Peyer's patch (tissue), 4 donors: ENCODE measurements at regions not wholly inside any gene's neighbourhood (a gene's known extent, or its start where the extent isn't known, plus 50 kb on each side); places are given as distances from the start of the nearest gene placed in this dataset.

Experiments
- DNase-seq, 3 donors: peaks; one replicate each; pipeline ENCODE4 v3.0.0-alpha.2; 2017 to 2019
- H3K27ac ChIP-seq, 4 donors: fragments of 200-600 bp; sonication (generic); one replicate each; pipeline ENCODE4 v1.5.1; 2016 to 2019
- H3K27me3 ChIP-seq, 2 donors: fragments of 200-600 bp; sonication (generic); one replicate each; pipeline ENCODE4 v1.5.1; 2019
- H3K36me3 ChIP-seq, 3 donors: fragments of 200-600 bp; sonication (generic); one replicate each; pipeline ENCODE4 v1.5.1; 2016 to 2019
- H3K4me1 ChIP-seq, 4 donors: fragments of 200-600 bp; sonication (generic); one replicate each; pipeline ENCODE4 v1.5.1; 2016 to 2019
- H3K4me3 ChIP-seq, 4 donors: fragments of 200-600 bp; sonication (generic); 1 replicate in 3 of 4; 2 replicates in 1 of 4; pipeline ENCODE4 v1.5.1; 2016 to 2019; ENCODE audit warnings: mild to moderate bottlenecking in 1 of 4
- H3K9me3 ChIP-seq, 4 donors: fragments of 200-600 bp; sonication (generic); one replicate each; pipeline ENCODE4 v1.5.1; 2016 to 2019; ENCODE audit warnings: mild to moderate bottlenecking in 1 of 4
- CTCF ChIP-seq, 6 experiments: fragments of 450-650 bp in 4 of 6; fragments of 200-600 bp in 2 of 6; sonication (generic) in 1 of 6; IDR thresholded peaks; one replicate each; pipeline ENCODE4 v1.5.1; 2017 to 2019; ENCODE audit warnings: antibody characterized with exemption in 6 of 6, mild to moderate bottlenecking in 3 of 6, moderate library complexity in 1 of 6
- POLR2A ChIP-seq, 2 donors: fragments of 450-650 bp; IDR thresholded peaks; one replicate each; pipeline ENCODE4 v1.5.1; 2017; ENCODE audit warnings: antibody characterized with exemption in 2 of 2, mild to moderate bottlenecking in 2 of 2, moderate library complexity in 2 of 2

- Histone ChIP-seq H3K36me3 (no peaks in the 10 kb centered on the region), H3K27me3 (no peaks in the 10 kb centered on the region), H3K9me3 (no peaks in the 10 kb centered on the region), H3K4me1 (no peaks in the 10 kb centered on the region), H3K27ac (no peak overlapping the region), H3K4me3 (no peak overlapping the region)
- no peak for DNase-seq
- no peak for TF ChIP-seq CTCF (IDR thresholded peaks at IDR 0.05)
- TF ChIP-seq POLR2A (IDR thresholded peaks at IDR 0.05) = no peak
Observed at GRCh38 chr10:108409306-108409705, 1244.8 kb upstream of the SORCS1 start.

- DNase-seq = no peak
- Histone ChIP-seq H3K36me3 (no peaks in the 10 kb centered on the region), H3K4me3 (no peak overlapping the region), H3K4me1 (no peaks in the 10 kb centered on the region), H3K27ac (no peak overlapping the region), H3K27me3 (no peaks in the 10 kb centered on the region), H3K9me3 (no peaks in the 10 kb centered on the region)
- TF ChIP-seq CTCF (IDR thresholded peaks at IDR 0.05) (no peak), POLR2A (IDR thresholded peaks at IDR 0.05) (no peak)
Observed at GRCh38 chr10:108404155-108404554, 1239.6 kb upstream of the SORCS1 start.

GRCh38 chr10:108399465-108399864 lies 1235.0 kb upstream of the SORCS1 start:
- no peaks in the 10 kb centered on the region for H3K36me3 ChIP-seq
- no peaks in the 10 kb centered on the region for H3K9me3 ChIP-seq
- TF ChIP-seq POLR2A (IDR thresholded peaks at IDR 0.05) (no peak), CTCF (IDR thresholded peaks at IDR 0.05) (no peak)
- no peak overlapping the region for H3K27ac ChIP-seq
- H3K4me1 ChIP-seq = no peaks in the 10 kb centered on the region
- H3K27me3 ChIP-seq = no peaks in the 10 kb centered on the region
- DNase-seq = no peak
- H3K4me3 ChIP-seq = no peak overlapping the region

GRCh38 chr10:108393089-108393488 lies 1228.6 kb upstream of the SORCS1 start:
- Histone ChIP-seq H3K9me3 (no peaks in the 10 kb centered on the region), H3K4me3 (no peak overlapping the region), H3K27ac (no peak overlapping the region), H3K27me3 (no peaks in the 10 kb centered on the region), H3K36me3 (no peaks in the 10 kb centered on the region), H3K4me1 (no peaks in the 10 kb centered on the region)
- no peak for DNase-seq
- no peak for TF ChIP-seq POLR2A (IDR thresholded peaks at IDR 0.05)
- TF ChIP-seq CTCF (IDR thresholded peaks at IDR 0.05) = no peak

GRCh38 chr10:108392286-108392685 lies 1227.8 kb upstream of the SORCS1 start:
- no peaks in the 10 kb centered on the region for H3K4me1 ChIP-seq
- DNase-seq = no peak
- H3K4me3 ChIP-seq = no peak overlapping the region
- no peak overlapping the region for H3K27ac ChIP-seq
- H3K36me3 ChIP-seq = no peaks in the 10 kb centered on the region
- H3K9me3 ChIP-seq = no peaks in the 10 kb centered on the region
- TF ChIP-seq POLR2A (IDR thresholded peaks at IDR 0.05) (no peak), CTCF (IDR thresholded peaks at IDR 0.05) (no peak)
- no peaks in the 10 kb centered on the region for H3K27me3 ChIP-seq

- TF ChIP-seq POLR2A (IDR thresholded peaks at IDR 0.05) (no peak), CTCF (IDR thresholded peaks at IDR 0.05) (no peak)
- no peaks in the 10 kb centered on the region for H3K36me3 ChIP-seq
- H3K9me3 ChIP-seq = no peaks in the 10 kb centered on the region
- no peak overlapping the region for H3K27ac ChIP-seq
- no peaks in the 10 kb centered on the region for H3K4me1 ChIP-seq
- no peak overlapping the region for H3K4me3 ChIP-seq
- H3K27me3 ChIP-seq = no peaks in the 10 kb centered on the region
- DNase-seq = no peak
Observed at GRCh38 chr10:108388706-108389105, 1224.2 kb upstream of the SORCS1 start.
